ENCODE measurements at regions not wholly inside any gene's neighbourhood (a gene's known extent, or its start where the extent isn't known, plus 50 kb on each side); places are given as distances from the start of the nearest gene placed in this dataset.

GRCh38 chrY:16060141-16060540 is 1535.8 kb downstream of the NLGN4Y start:
- no peak overlapping the region for H3K4me3 ChIP-seq
- DNase-seq (no peak), FAIRE-seq (no peak), ATAC-seq (no peak)
- H3K4me1 ChIP-seq: no peaks in the 10 kb centered on the region
- H3K36me3 ChIP-seq: no peaks in the 10 kb centered on the region
- no peak overlapping the region for H3K27ac ChIP-seq
- TF ChIP-seq CTCF (IDR thresholded peaks at IDR 0.05): no peak
- H3K9me3 ChIP-seq: no peaks in the 10 kb centered on the region
- WGBS, 2 donors: 41% methylated on average over 1 of the region's 1 CpG; no CpG with 5 or more reads in 1 of the 2 donors
- no peaks in the 10 kb centered on the region for H3K27me3 ChIP-seq
- intact Hi-C loops (cut with DNase I): no loop called here

- ATAC-seq: no peak
- Histone ChIP-seq H3K9me3 (no peaks in the 10 kb centered on the region), H3K4me1 (no peaks in the 10 kb centered on the region), H3K4me3 (no peak overlapping the region), H3K36me3 (no peaks in the 10 kb centered on the region), H3K27me3 (no peaks in the 10 kb centered on the region), H3K27ac (no peak overlapping the region)
- no peak for TF ChIP-seq CTCF (IDR thresholded peaks at IDR 0.05)
- intact Hi-C loops (cut with DNase I): no loop called here
- DNase-seq: no peak
- FAIRE-seq: no peak
These were observed 1536.4 kb downstream of the NLGN4Y start for GRCh38 chrY:16060686-16061085.

GRCh38 chrY:16071957-16072356 is 1547.6 kb downstream of the NLGN4Y start:
- Histone ChIP-seq H3K27ac (no peak overlapping the region), H3K4me1 (no peaks in the 10 kb centered on the region), H3K9me3 (no peaks in the 10 kb centered on the region), H3K4me3 (no peak overlapping the region), H3K36me3 (no peaks in the 10 kb centered on the region), H3K27me3 (no peaks in the 10 kb centered on the region)
- FAIRE-seq (no peak), ATAC-seq (no peak), DNase-seq (no peak)
- WGBS, 2 donors: 59% methylated on average over 3 of the region's 3 CpGs; no CpG with 5 or more reads in 1 of the 2 donors
- intact Hi-C loops (cut with DNase I): no loop called here
- no peak for TF ChIP-seq CTCF (IDR thresholded peaks at IDR 0.05)

GRCh38 chrY:16075701-16076100 is 1551.4 kb downstream of the NLGN4Y start:
- no peak overlapping the region for H3K4me3 ChIP-seq
- H3K9me3 ChIP-seq: no peaks in the 10 kb centered on the region
- WGBS, 2 donors: 85% methylated on average over 1 of the region's 1 CpG; no CpG with 5 or more reads in 1 of the 2 donors
- no peaks in the 10 kb centered on the region for H3K4me1 ChIP-seq
- intact Hi-C loops (cut with DNase I): no loop called here
- ATAC-seq (no peak), DNase-seq (no peak), FAIRE-seq (no peak)
- no peaks in the 10 kb centered on the region for H3K27me3 ChIP-seq
- no peak overlapping the region for H3K27ac ChIP-seq
- H3K36me3 ChIP-seq: no peaks in the 10 kb centered on the region
- TF ChIP-seq CTCF (IDR thresholded peaks at IDR 0.05): no peak

GRCh38 chrY:16097325-16097724 is 1573.0 kb downstream of the NLGN4Y start:
- Histone ChIP-seq H3K36me3 (no peaks in the 10 kb centered on the region), H3K9me3 (no peaks in the 10 kb centered on the region), H3K4me3 (no peak overlapping the region), H3K27ac (no peak overlapping the region), H3K4me1 (no peaks in the 10 kb centered on the region), H3K27me3 (no peaks in the 10 kb centered on the region)
- 67% methylated on average over 1 of the region's 1 CpG; no CpG with 5 or more reads in 1 of the 2 donors for WGBS, 2 donors
- no peak for TF ChIP-seq CTCF (IDR thresholded peaks at IDR 0.05)
- FAIRE-seq: no peak
- no peak for ATAC-seq
- no peak for DNase-seq
- intact Hi-C loops (cut with DNase I): no loop called here

Data from pancreas (tissue), 10 donors.